ENCODE measurements at regions not wholly inside any gene's neighbourhood (a gene's known extent, or its start where the extent isn't known, plus 50 kb on each side); places are given as distances from the start of the nearest gene placed in this dataset.

- Histone ChIP-seq H3K36me3 (ENCODE audit: low read depth, low read length) (no peaks in the 10 kb centered on the region), H3K9me2 (replicated peaks; ENCODE audit: low read length) (no peaks in the 10 kb centered on the region), H3K9ac (ENCODE audit: low read length) (no peak overlapping the region), H3K27ac (ENCODE audit: low read length) (no peak overlapping the region), H4K20me1 (ENCODE audit: low read length) (no peaks in the 10 kb centered on the region), H3K4me2 (ENCODE audit: low read length) (no peak overlapping the region), H3K27me3 (ENCODE audit: low read length) (no peaks in the 10 kb centered on the region), H3F3A (ENCODE audit: low read length, unreplicated experiment) (no peaks in the 10 kb centered on the region), H3K79me2 (ENCODE audit: low read length) (no peaks in the 10 kb centered on the region), H3K9me3 (ENCODE audit: low read length) (no peaks in the 10 kb centered on the region), H2AFZ (ENCODE audit: low read length) (no peak overlapping the region), H3K4me1 (ENCODE audit: insufficient read depth, low read length) (no peaks in the 10 kb centered on the region), H3K4me3 (ENCODE audit: low read length) (no peak overlapping the region)
- BruUV-seq (replicated peaks), result no TSS peak
- no peak for ATAC-seq
- POLR2A ChIA-PET (ENCODE audit: unreplicated experiment), result no interaction called here
- no peak for DNase-seq
- no peak for TF ChIP-seq CTCF (conservative IDR thresholded peaks at IDR 0.05; ENCODE audit: low read depth, low read length)
- CTCF ChIA-PET, result no interaction called here
- intact Hi-C loops (cut with micrococcal nuclease), result no loop called here
Observed at GRCh38 chr4:115763051-115763450, 649.6 kb upstream of the NDST4 start.

GRCh38 chr4:115759231-115759630 lies 645.8 kb upstream of the NDST4 start:
- CTCF ChIA-PET, result no interaction called here
- H3K36me3 ChIP-seq (ENCODE audit: low read depth, low read length), result no peaks in the 10 kb centered on the region
- H3K79me2 ChIP-seq (ENCODE audit: low read length), result no peaks in the 10 kb centered on the region
- DNase-seq (no peak), ATAC-seq (no peak)
- no peaks in the 10 kb centered on the region for H3K4me1 ChIP-seq (ENCODE audit: insufficient read depth, low read length)
- TF ChIP-seq EZH2 (IDR thresholded peaks at IDR 0.05; ENCODE audit: low read length, unreplicated experiment), result no peak
- TF ChIP-seq CTCF (conservative IDR thresholded peaks at IDR 0.05; ENCODE audit: low read depth, low read length), result no peak
- no peak for TF ChIP-seq EZH2phosphoT487 (IDR thresholded peaks at IDR 0.05; ENCODE audit: borderline replicate concordance, low read length)
- intact Hi-C loops (cut with micrococcal nuclease), result no loop called here
- BruUV-seq (replicated peaks), result no TSS peak
- H3K27ac ChIP-seq (ENCODE audit: low read length), result no peak overlapping the region
- H3K27me3 ChIP-seq (ENCODE audit: low read length), result no peaks in the 10 kb centered on the region
- H3K4me2 ChIP-seq (ENCODE audit: low read length), result no peak overlapping the region
- no peaks in the 10 kb centered on the region for H3K9me3 ChIP-seq (ENCODE audit: low read length)
- no peak overlapping the region for H2AFZ ChIP-seq (ENCODE audit: low read length)
- H3K9ac ChIP-seq (ENCODE audit: low read length), result no peak overlapping the region
- H3K9me2 ChIP-seq (replicated peaks; ENCODE audit: low read length), result no peaks in the 10 kb centered on the region
- no peak overlapping the region for H3K4me3 ChIP-seq (ENCODE audit: low read length)
- no peaks in the 10 kb centered on the region for H3F3A ChIP-seq (ENCODE audit: low read length, unreplicated experiment)
- H4K20me1 ChIP-seq (ENCODE audit: low read length), result no peaks in the 10 kb centered on the region
- POLR2A ChIA-PET (ENCODE audit: unreplicated experiment), result no interaction called here

- Histone ChIP-seq H3K4me1 (ENCODE audit: insufficient read depth, low read length) (no peaks in the 10 kb centered on the region), H3K27ac (ENCODE audit: low read length) (no peak overlapping the region), H4K20me1 (ENCODE audit: low read length) (no peaks in the 10 kb centered on the region), H2AFZ (ENCODE audit: low read length) (no peak overlapping the region), H3K9ac (ENCODE audit: low read length) (no peak overlapping the region), H3K9me2 (replicated peaks; ENCODE audit: low read length) (no peaks in the 10 kb centered on the region), H3F3A (ENCODE audit: low read length, unreplicated experiment) (no peaks in the 10 kb centered on the region), H3K36me3 (ENCODE audit: low read depth, low read length) (no peaks in the 10 kb centered on the region), H3K79me2 (ENCODE audit: low read length) (no peaks in the 10 kb centered on the region), H3K9me3 (ENCODE audit: low read length) (no peaks in the 10 kb centered on the region), H3K4me3 (ENCODE audit: low read length) (no peak overlapping the region), H3K4me2 (ENCODE audit: low read length) (no peak overlapping the region), H3K27me3 (ENCODE audit: low read length) (no peaks in the 10 kb centered on the region)
- POLR2A ChIA-PET (ENCODE audit: unreplicated experiment), result no interaction called here
- intact Hi-C loops (cut with micrococcal nuclease), result no loop called here
- DNase-seq (no peak), ATAC-seq (no peak)
- CTCF ChIA-PET, result no interaction called here
- TF ChIP-seq CTCF (conservative IDR thresholded peaks at IDR 0.05; ENCODE audit: low read depth, low read length) (no peak), EZH2 (IDR thresholded peaks at IDR 0.05; ENCODE audit: low read length, unreplicated experiment) (no peak), EZH2phosphoT487 (IDR thresholded peaks at IDR 0.05; ENCODE audit: borderline replicate concordance, low read length) (no peak)
- no TSS peak for BruUV-seq (replicated peaks)
Observed at GRCh38 chr4:115749404-115749803, 636.0 kb upstream of the NDST4 start.

All from PC-3 (cell line).